NCI-H2171 treated with DMSO at 0.1 percent for 48 hours (cell line): ENCODE measurements at regions not wholly inside any gene's neighbourhood (a gene's known extent, or its start where the extent isn't known, plus 50 kb on each side); places are given as distances from the start of the nearest gene placed in this dataset.
"Not testable (repeated sequence)": the region's sequence is repeated elsewhere in the genome, so short reads cannot be mapped to it uniquely, and the experiment has no call there.

Experiments used
- DNase-seq: peaks from one replicate; lab custom pipeline; 2025; lab: John Stamatoyannopoulos, UW

GRCh38 chr2:182477774-182478173 is 50.9 kb upstream of the PDE1A start:
- no peak for DNase-seq

- no peak for DNase-seq
Observed at GRCh38 chr2:182481676-182482075, 54.8 kb upstream of the PDE1A start.

GRCh38 chr2:182482511-182482910 is 55.7 kb upstream of the PDE1A start:
- DNase-seq = no peak

DNA sequence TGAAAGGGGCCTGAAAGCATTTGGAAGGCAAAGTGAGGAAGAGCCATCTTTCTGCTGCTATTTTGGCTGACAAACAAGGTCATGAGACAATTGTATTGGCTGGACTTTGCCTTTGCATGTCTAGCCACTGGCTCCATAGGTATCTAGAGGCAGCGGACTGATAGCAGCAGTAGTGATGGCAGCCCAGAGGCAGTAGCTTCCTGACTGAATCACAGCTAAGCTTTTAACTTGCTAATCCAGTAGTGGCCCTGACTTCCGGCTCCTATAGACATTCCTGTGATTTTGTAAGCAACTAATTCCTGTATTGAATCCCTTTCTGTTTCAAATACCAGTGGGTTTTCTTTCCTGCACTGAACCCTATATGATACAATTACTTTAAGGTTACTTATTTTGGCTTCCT is 69.8 kb upstream of the PDE1A start:
- no peak for DNase-seq

GRCh38 chr2:182499706-182500470 is 73.1 kb upstream of the PDE1A start:
- no peak for DNase-seq

GRCh38 chr2:182503886-182504285 is 77.0 kb upstream of the PDE1A start:
- no peak for DNase-seq

DNA sequence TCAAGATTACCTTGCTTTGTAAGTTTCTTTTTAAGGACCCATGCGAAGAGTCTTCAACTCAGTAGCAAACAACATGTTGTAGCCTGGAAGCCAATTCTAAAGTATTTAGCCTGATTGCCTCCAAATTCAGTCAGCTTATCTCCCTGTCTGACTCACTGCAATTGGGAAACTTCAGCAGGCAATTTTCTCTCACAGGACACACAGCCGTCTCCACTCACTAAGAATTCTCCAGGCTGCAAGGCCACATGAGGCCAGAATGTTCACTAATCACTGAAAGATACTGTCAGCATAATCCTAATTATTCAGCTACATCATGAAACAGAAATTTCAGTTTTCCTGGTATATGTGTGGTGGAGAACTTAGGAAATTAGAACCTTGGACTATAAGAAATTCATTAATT is 78.1 kb upstream of the PDE1A start:
- DNase-seq = no peak

DNA sequence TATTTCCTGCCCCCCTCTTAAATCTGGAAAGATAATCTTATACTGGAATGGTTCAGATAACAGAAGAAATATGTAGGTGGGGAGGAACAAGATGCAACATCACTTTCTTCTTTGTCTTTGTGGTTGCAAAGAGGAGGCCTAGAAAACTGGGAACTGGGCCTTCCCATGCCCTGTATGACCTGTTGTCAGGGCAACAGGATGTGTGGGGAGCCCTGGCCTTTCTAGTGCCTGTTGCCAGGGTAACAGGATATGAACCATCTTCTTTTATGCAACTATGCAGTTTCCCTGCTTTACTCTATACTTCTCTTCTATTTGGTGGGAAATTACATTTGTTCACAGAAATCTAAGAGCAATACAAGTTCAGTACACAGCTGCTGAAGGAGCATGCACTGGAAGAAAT is 79.8 kb upstream of the PDE1A start:
- no peak for DNase-seq

GRCh38 chr2:182508583-182508982 is 81.7 kb upstream of the PDE1A start:
- DNase-seq = not testable (repeated sequence)

GRCh38 chr2:182509216-182509615 is 82.4 kb upstream of the PDE1A start:
- peak; percentile 71 for DNase-seq

DNA sequence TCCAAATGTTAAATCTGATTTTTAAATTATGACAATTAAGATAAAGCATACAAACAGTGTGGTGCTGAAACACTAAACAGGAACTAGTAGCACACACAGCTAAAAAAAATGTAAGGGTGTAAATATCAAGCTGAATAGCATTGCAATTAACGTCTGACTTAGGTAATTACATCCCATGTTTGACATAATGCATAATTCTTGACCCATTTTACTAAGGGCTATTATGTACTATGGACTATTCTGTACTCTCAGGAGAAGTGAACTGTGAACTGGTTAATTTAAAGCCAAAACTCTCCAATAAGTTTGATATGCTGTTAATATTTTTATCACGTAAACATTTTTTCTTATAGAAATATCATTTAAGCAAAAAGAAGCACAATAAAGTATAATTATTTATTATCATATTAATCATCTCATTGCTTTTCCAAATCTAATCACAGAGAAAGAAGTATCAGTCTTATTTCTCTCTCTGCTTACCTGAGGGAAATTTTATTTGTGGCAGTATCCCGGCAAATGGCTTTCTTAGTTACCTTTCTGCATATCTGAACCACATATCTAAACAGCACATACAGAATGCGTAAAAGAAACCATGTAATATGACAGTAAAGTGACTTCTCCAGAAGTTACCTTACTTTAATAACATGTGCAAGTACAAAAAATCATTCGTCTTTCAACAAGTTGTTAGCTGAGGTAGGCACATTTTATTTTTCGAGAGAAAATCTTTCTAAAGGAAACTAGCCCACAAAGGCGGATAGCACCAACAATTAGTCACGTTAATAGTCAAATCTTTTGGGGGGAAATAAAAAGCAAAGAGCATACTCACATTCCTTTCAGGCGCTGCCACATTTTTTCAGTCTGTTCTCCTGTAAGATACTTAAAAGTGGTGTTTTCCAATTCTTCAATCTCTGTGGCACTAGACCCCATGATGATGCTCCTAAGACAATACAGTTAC is 94.9 kb upstream of the PDE1A start:
- DNase-seq = peak; percentile 12

DNA sequence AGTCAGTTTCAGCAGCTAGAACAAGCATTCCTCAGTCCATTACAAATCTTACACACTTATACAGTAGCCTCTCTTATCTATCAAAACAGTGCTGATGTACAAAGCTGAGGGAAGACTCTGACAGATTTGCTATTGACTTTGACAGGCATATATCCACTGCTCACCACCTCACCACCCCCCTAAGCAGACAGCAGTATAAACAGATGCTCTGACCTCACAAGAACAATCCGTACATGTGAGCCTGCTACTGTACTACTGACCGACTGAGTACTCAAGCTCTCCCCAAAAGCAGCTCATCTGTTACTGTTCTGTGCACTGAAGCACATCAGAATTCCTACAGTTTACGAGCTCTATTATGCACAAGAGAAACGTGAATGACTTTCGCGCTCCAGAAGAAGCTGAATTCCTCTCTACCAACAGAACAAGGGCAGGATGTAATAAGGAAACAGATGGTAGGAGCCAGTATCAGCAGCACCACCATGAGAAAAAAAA is 95.6 kb upstream of the PDE1A start:
- peak; percentile 98 for DNase-seq

DNA sequence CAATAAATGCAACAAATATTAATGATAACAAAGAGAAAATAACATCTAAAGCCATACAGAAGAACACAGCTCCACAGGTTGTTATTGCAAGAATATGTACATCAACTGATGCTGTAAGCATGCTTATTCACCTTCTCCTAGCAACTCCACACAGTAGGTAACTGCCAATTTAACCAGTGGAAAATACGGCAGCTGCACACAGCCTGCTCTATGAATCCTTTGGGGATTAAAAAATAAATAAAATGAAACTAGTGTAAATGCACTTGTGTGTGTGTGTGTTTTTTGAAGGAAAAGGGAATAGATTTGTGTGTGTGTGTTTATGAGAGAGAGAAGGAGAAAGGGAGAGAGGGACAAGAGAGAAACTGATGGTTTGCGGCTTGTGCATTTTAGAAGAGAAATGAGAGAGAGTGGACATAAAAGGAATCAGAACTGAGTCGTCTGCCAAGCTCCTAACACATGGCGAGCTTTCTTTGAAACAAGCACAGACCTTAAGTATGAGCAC is 96.2 kb upstream of the PDE1A start:
- DNase-seq = peak; percentile 97

- no peak for DNase-seq
Observed at GRCh38 chr2:182530636-182531035, 103.8 kb upstream of the PDE1A start.

DNA sequence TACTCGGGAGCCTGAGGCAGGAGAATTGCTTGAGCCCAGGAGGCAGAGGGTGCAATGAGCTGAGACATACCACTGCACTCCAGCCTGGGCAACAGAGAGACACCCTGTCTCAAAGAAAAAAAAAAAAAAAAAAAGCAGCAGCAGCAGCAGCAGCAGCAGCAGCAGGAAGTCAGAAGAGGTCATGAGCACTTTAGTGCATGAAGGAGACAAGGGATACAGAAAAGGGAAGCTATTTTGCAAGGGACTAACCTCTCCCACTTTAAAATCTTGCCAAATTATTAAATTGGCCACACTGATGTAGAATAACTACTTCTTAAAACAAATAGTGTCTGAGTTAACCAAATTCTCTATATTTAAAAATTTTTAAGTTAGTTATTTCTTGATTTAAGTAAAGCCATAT is 113.4 kb upstream of the PDE1A start:
- DNase-seq = peak; percentile 55

GRCh38 chr2:182541268-182541667 is 114.4 kb upstream of the PDE1A start:
- DNase-seq = no peak

DNA sequence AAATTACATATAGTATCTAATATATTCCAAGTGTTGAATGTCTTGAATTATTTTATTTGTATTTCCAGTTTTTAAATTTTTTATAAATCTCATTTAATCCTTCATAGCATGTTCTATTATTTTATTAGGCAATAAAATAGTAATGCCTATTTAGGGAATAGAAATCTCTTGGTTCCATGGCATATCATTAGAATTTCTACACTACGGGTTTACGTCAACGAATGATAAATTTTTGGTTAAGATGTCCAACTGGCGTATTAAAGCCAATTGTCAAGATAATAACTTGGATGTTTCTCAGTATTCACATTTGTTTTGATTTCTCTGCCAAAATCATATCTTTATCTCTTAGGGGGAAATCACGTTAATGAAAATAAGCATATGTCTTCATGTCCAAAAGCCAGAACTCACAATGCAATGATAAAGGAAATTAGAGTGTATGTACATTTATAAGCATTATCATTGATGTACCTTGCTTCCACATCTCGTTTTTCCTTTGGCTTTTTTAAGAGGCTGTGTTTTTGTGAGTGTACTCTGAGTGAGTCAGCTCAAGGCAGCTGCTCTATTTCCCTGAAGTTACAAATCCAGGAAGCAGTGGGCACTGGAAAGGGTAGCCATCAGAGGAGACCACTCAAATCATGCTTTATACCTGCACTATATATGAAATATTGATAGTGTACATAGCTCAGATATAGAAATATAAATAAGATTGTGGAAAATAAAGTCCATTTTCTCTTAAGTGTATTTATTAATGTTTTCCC is 115.8 kb upstream of the PDE1A start:
- peak; percentile 20 for DNase-seq

DNA sequence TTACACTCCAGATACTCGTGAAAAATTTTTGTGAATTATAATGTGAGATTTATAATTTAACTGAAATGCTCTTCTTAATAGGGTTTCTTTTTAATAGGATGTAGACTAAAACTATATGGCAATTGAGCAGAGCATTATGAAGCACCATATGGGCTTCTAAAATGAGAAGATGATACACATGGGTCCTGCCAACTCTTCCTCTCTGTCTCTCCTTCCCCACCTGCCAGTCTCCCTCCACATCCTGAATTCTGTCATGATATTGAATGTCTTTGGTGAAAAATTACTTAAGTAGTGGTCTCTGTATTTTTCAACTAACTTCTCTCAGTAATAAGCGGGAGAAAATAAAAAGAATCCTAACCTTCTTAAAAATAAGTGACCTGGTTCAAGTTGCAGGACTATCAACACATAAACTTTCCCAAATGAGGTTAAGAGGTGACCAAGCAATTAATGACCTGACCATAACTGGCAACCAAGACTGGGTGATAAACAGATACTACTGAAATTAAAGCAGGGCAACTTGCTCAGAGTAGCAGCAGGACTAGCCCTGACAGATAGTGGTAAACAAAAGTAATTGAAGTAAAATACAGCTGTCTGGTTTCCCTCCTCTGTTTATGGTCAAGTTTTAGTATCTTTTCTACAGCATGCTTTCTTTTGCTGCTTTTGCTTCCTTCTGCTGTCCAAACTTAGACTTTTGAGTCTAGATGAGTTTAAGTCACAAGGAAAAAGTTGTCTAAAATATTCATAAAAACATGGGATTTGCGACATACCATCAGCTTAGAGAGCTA is 117.1 kb upstream of the PDE1A start:
- DNase-seq = peak; percentile 73

DNA sequence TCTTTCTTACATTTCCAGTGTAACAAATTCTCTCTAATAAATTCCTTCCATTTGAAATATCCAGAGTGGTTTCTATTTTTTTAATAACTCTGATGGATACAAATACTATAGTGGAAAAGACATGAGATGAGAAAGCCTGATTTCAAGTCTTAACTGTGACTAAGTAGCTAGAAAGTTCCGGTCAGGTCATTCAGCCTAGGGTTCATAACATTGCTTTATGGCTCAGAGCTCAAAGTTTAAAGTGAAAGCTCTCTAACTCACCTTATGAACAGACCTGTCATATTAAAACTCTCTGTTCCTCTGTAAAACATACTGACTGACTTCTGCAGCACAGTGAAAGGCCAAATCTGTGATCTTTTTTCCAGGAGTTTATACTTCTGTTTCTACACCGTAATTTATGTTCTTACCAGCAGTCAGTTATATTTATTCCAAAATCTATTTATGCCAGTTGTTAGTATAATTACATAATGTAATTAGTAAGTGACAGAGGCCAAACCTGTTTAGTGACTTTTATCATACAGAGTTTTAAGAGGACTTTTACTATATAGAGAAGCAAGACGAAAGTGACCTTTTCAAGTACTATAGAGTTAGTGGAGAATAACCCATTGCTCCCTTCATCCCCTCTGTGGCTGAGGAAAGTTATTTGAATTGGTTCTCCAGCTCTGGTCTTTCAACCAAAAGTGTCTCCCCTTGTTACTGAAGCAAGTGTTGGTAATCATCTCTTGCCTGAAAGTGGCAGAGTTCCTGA is 118.8 kb upstream of the PDE1A start:
- DNase-seq = no peak
